ENCODE measurements at regions not wholly inside any gene's neighbourhood (a gene's known extent, or its start where the extent isn't known, plus 50 kb on each side); places are given as distances from the start of the nearest gene placed in this dataset.

GRCh38 chr14:34168656-34169055 lies 217.8 kb upstream of the EGLN3 start:
- TF ChIP-seq CTCF (IDR thresholded peaks at IDR 0.05; ENCODE audit: control extremely low read depth, extremely low read depth, low read depth, missing control alignments), result no peak
- ChIA-PET POLR2A (no interaction called here), CTCF (interaction anchor here (1.0 to 1.5 kb wide), 2 partner anchors 22 to 70 kb away, joined by 3 read pairs; no protein-coding TSS in a partner anchor)
- no peak for DNase-seq (ENCODE audit: extremely low spot score)

- POLR2A ChIA-PET, result no interaction called here
Observed at GRCh38 chr14:34165847-34166350, 215.0 kb upstream of the EGLN3 start.

GRCh38 chr14:34164162-34164864 lies 213.4 kb upstream of the EGLN3 start:
- no peak for DNase-seq (ENCODE audit: extremely low spot score)
- ChIA-PET CTCF (interaction anchor here (0.7 to 1.9 kb wide), 3 partner anchors 10 to 59 kb away, joined by 3 to 5 read pairs (median 4); no protein-coding TSS in a partner anchor), POLR2A (no interaction called here)
- no peak for TF ChIP-seq CTCF (IDR thresholded peaks at IDR 0.05; ENCODE audit: control extremely low read depth, extremely low read depth, low read depth, missing control alignments)

More at GRCh38 chr14:34165847-34166350, 215.0 kb upstream of the EGLN3 start:
- CTCF ChIA-PET, result interaction anchor here (1.9 kb wide), 1 partner anchor 8 kb away, joined by 5 read pairs; no protein-coding TSS in a partner anchor
- no peak for TF ChIP-seq CTCF (IDR thresholded peaks at IDR 0.05; ENCODE audit: control extremely low read depth, extremely low read depth, low read depth, missing control alignments)
- DNase-seq (ENCODE audit: extremely low spot score), result no peak

GRCh38 chr14:34161351-34162082 lies 210.6 kb upstream of the EGLN3 start:
- ChIA-PET POLR2A (no interaction called here), CTCF (interaction anchor here (0.7 kb wide), 1 partner anchor 19 kb away, joined by 3 read pairs; no protein-coding TSS in a partner anchor)
- DNase-seq (ENCODE audit: extremely low spot score), result no peak
- TF ChIP-seq CTCF (IDR thresholded peaks at IDR 0.05; ENCODE audit: control extremely low read depth, extremely low read depth, low read depth, missing control alignments), result no peak

GRCh38 chr14:34160619-34161018 lies 209.7 kb upstream of the EGLN3 start:
- no peak for TF ChIP-seq CTCF (IDR thresholded peaks at IDR 0.05; ENCODE audit: control extremely low read depth, extremely low read depth, low read depth, missing control alignments)
- POLR2A ChIA-PET, result no interaction called here
- no peak for DNase-seq (ENCODE audit: extremely low spot score)
- CTCF ChIA-PET, result interaction anchor here (1.3 to 1.6 kb wide), 3 partner anchors 13 to 31 kb away, joined by 3 to 6 read pairs (median 3); no protein-coding TSS in a partner anchor

- no peak for DNase-seq (ENCODE audit: extremely low spot score)
- no peak for TF ChIP-seq CTCF (IDR thresholded peaks at IDR 0.05; ENCODE audit: control extremely low read depth, extremely low read depth, low read depth, missing control alignments)
- POLR2A ChIA-PET, result no interaction called here
- CTCF ChIA-PET, result interaction anchor here (1.0 to 2.0 kb wide), 2 partner anchors 9 to 16 kb away, joined by 3 to 5 read pairs; no protein-coding TSS in a partner anchor
Observed at GRCh38 chr14:34157651-34158050, 206.8 kb upstream of the EGLN3 start.
